SK-N-SH (cell line): ENCODE measurements at regions not wholly inside any gene's neighbourhood (a gene's known extent, or its start where the extent isn't known, plus 50 kb on each side); places are given as distances from the start of the nearest gene placed in this dataset.

ENCODE experiments used
- CTCF ChIA-PET: fragments of 300-600, 350-600 bp; formaldehyde crosslinking; extraction: SDS; loops from one replicate; lab custom pipeline; 2021; lab: Yijun Ruan, JAX
- POLR2A ChIA-PET: fragments of 350-600 bp; sonication (Branson Sonifier 250); formaldehyde crosslinking; extraction: SDS; loops from one replicate; lab custom pipeline; 2020; ENCODE audit warnings: antibody characterized with exemption, inconsistent platforms; lab: Yijun Ruan, JAX
- DNase-seq: peaks from one replicate; pipeline ENCODE4 v3.0.0; 2012
- H2AFZ ChIP-seq: fragments of 200-600 bp; sonication (generic); 2 replicates; pipeline ENCODE4 v1.8.1; 2016; ENCODE audit warnings: antibody characterized with exemption, mild to moderate bottlenecking, low read depth
- H3F3A ChIP-seq: fragments of 200-600 bp; sonication (generic); replicated peaks from 2 replicates; pipeline ENCODE3; 2016; ENCODE audit warnings: antibody characterized with exemption, mild to moderate bottlenecking; ENCODE audit not compliant: insufficient read depth
- H3K27ac ChIP-seq, 2 experiments: fragments of 200-500 bp in 1 of 2; fragments of 200-600 bp in 1 of 2; sonication (Bioruptor generic) in 1 of 2; sonication (generic), shearing (Covaris generic) in 1 of 2; 2 replicates each; pipeline versions ENCODE4 v1.5.1 to v1.6.1; 2014 to 2016; ENCODE audit warnings: low read depth in 2 of 2, inconsistent platforms in 1 of 2, low read length in 1 of 2, mild to moderate bottlenecking in 1 of 2, mixed read lengths in 1 of 2
- H3K27me3 ChIP-seq: fragments of 200-600 bp; sonication (generic), shearing (Covaris generic); 2 replicates; pipeline ENCODE4 v1.6.1; 2016; ENCODE audit warnings: mixed run types; ENCODE audit not compliant: insufficient read depth
- H3K36me3 ChIP-seq, 2 experiments: fragments of 200-500 bp in 1 of 2; fragments of 200-600 bp in 1 of 2; sonication (Bioruptor generic) in 1 of 2; sonication (generic) in 1 of 2; replicated peaks in 1 of 2; 2 replicates each; pipeline versions ENCODE3 to v1.5.1; 2014 to 2016; ENCODE audit warnings: low read length in 1 of 2, mild to moderate bottlenecking in 1 of 2; ENCODE audit not compliant: insufficient read depth in 2 of 2, control insufficient read depth in 1 of 2
- H3K4me1 ChIP-seq, 2 experiments: fragments of 200-500 bp in 1 of 2; fragments of 200-600 bp in 1 of 2; sonication (Bioruptor generic) in 1 of 2; sonication (generic), shearing (Covaris generic) in 1 of 2; 2 replicates each; pipeline versions ENCODE4 v1.5.1 to v1.6.1; 2014 to 2016; ENCODE audit warnings: low read depth in 1 of 2, low read length in 1 of 2, mixed run types in 1 of 2; ENCODE audit not compliant: insufficient read depth in 2 of 2, control insufficient read depth in 1 of 2
- H3K4me2 ChIP-seq: fragments of 200-600 bp; sonication (generic), shearing (Covaris generic); 2 replicates; pipeline ENCODE4 v1.6.1; 2017; ENCODE audit warnings: mixed run types
- H3K4me3 ChIP-seq, 2 experiments: fragments of 200-500 bp in 1 of 2; fragments of 200-600 bp in 1 of 2; sonication (Bioruptor generic) in 1 of 2; sonication (generic), shearing (Covaris generic) in 1 of 2; 2 replicates each; pipeline versions ENCODE4 v1.5.1 to v1.8.1; 2014 to 2016; ENCODE audit warnings: low read depth in 2 of 2, inconsistent platforms in 1 of 2, low read length in 1 of 2, mild to moderate bottlenecking in 1 of 2, mixed read lengths in 1 of 2, moderate library complexity in 1 of 2
- H3K79me2 ChIP-seq: fragments of 200-600 bp; sonication (generic); 2 replicates; pipeline ENCODE4 v1.8.1; 2017; ENCODE audit warnings: mild to moderate bottlenecking; ENCODE audit not compliant: insufficient read depth
- H3K9ac ChIP-seq: fragments of 200-600 bp; sonication (generic); 2 replicates; pipeline ENCODE4 v1.6.1; 2017; ENCODE audit warnings: mixed run types
- H3K9me2 ChIP-seq: fragments of 200-600 bp; sonication (generic); 2 replicates; pipeline ENCODE4 v1.6.1; 2017; ENCODE audit warnings: mixed run types
- H3K9me3 ChIP-seq: fragments of 200-600 bp; sonication (generic); 2 replicates; pipeline ENCODE4 v1.6.1; 2017; ENCODE audit warnings: mixed run types, mild to moderate bottlenecking, moderate library complexity
- H4K20me1 ChIP-seq: fragments of 200-600 bp; sonication (generic); 2 replicates; pipeline ENCODE4 v1.6.1; 2017; ENCODE audit warnings: mild to moderate bottlenecking, mixed run types; ENCODE audit not compliant: insufficient read depth
- CHD2 ChIP-seq: fragments of 150-350 bp; IDR thresholded peaks from 2 replicates; pipeline ENCODE4 v1.6.1; 2018; ENCODE audit warnings: low read length; ENCODE audit not compliant: partially characterized antibody
- ELF1 ChIP-seq: IDR thresholded peaks from 2 replicates; pipeline ENCODE4 v1.4.0; 2012
- EP300 ChIP-seq, 2 experiments: IDR thresholded peaks; 2 replicates each; pipeline versions ENCODE4 v1.4.0 to v1.6.1; 2012; ENCODE audit warnings: borderline replicate concordance in 1 of 2, low read depth in 1 of 2, low read length in 1 of 2
- EZH2phosphoT487 ChIP-seq: fragments of 200-600 bp; sonication (generic); IDR thresholded peaks from 2 replicates; pipeline ENCODE4 v1.6.1; 2017; ENCODE audit warnings: low read depth, mixed run types, mild to moderate bottlenecking, antibody characterized with exemption, moderate library complexity, borderline replicate concordance
- FOSL2 ChIP-seq: IDR thresholded peaks from 2 replicates; pipeline ENCODE4 v1.4.0; 2012; ENCODE audit warnings: low read depth, mild to moderate bottlenecking, moderate library complexity, borderline replicate concordance
- FOXM1 ChIP-seq: IDR thresholded peaks from 2 replicates; pipeline ENCODE4 v1.4.0; 2012; ENCODE audit warnings: low read depth, mild to moderate bottlenecking
- JUND ChIP-seq: IDR thresholded peaks from 2 replicates; pipeline ENCODE4 v1.4.0; 2012
- MEF2A ChIP-seq: IDR thresholded peaks from 2 replicates; pipeline ENCODE4 v1.4.0; 2012; ENCODE audit warnings: low read depth, borderline replicate concordance
- MXI1 ChIP-seq: IDR thresholded peaks from 2 replicates; pipeline ENCODE4 v1.6.1; 2012; ENCODE audit warnings: mild to moderate bottlenecking, low read depth, low read length, improper control_type of control experiment
- NFIC ChIP-seq: IDR thresholded peaks from 2 replicates; pipeline ENCODE4 v1.4.0; 2012; ENCODE audit warnings: borderline replicate concordance
- NRF1 ChIP-seq: IDR thresholded peaks from 2 replicates; pipeline ENCODE4 v1.6.1; 2012; ENCODE audit warnings: low read depth, mild to moderate bottlenecking, low read length
- RAD21 ChIP-seq: IDR thresholded peaks from 2 replicates; pipeline ENCODE4 v1.6.1; 2012; ENCODE audit warnings: mild to moderate bottlenecking, low read length
- RXRA ChIP-seq: IDR thresholded peaks from 2 replicates; pipeline ENCODE4 v1.4.0; 2012; ENCODE audit warnings: low read depth, mild to moderate bottlenecking, borderline replicate concordance
- SIN3A ChIP-seq: IDR thresholded peaks from 2 replicates; pipeline ENCODE4 v1.6.1; 2012; ENCODE audit warnings: low read depth, mild to moderate bottlenecking, low read length, moderate library complexity, borderline replicate concordance
- TAF1 ChIP-seq: IDR thresholded peaks from 2 replicates; pipeline ENCODE4 v1.6.1; 2012; ENCODE audit warnings: low read depth, mild to moderate bottlenecking, low read length, moderate library complexity, borderline replicate concordance
- TEAD4 ChIP-seq: IDR thresholded peaks from 2 replicates; pipeline ENCODE4 v1.4.0; 2012; ENCODE audit warnings: mild to moderate bottlenecking, borderline replicate concordance; ENCODE audit not compliant: insufficient read depth
- YY1 ChIP-seq: IDR thresholded peaks from 2 replicates; pipeline ENCODE4 v1.4.0; 2012; ENCODE audit warnings: low read depth, mild to moderate bottlenecking
- WGBS: methylation state at CpG from one replicate; pipeline ENCODE4 v1.1.6; 2017; ENCODE audit warnings: low lambda C conversion rate; 5-methylcytosine and 5-hydroxymethylcytosine counted together
- TF ChIP-seq, protein P1 (sequence below): IDR thresholded peaks from 2 replicates; pipeline ENCODE4; 2012
- TF ChIP-seq, protein P2 (sequence below): IDR thresholded peaks from 2 replicates; pipeline ENCODE4 v1.4.0; 2012; ENCODE audit warnings: low read depth
- TF ChIP-seq, protein P3 (sequence below): IDR thresholded peaks from 2 replicates; pipeline ENCODE4 v1.6.1; 2012; ENCODE audit warnings: mild to moderate bottlenecking, low read depth, low read length, moderate library complexity

DNA sequence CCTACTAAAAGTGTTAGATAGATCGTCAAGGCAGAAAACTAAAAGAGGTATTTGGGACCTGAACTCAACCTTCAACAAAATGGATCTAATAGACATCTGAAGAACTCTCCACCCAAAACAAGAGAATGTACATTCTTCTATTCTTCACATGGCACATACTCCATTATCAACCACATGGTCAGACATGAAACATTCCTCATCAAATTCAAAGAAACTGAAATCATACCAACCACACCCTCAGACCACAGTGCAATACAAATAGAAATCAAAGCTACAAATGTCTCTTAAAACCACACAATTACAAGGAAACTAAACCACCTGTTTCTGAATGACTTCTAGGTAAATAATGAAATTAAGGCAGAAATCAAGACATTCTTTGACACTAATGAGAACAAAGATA is 984.1 kb upstream of the GBE1 start:
- Histone ChIP-seq H3K9ac (no peak overlapping the region), H4K20me1 (no peaks in the 10 kb centered on the region), H3K9me2 (no peaks in the 10 kb centered on the region), H3K4me2 (no peak overlapping the region), H3K4me1 (no peaks in the 10 kb centered on the region), H3K4me3 (no peak overlapping the region), H3K27me3 (no peaks in the 10 kb centered on the region), H3F3A (no peaks in the 10 kb centered on the region), H2AFZ (no peak overlapping the region), H3K9me3 (no peaks in the 10 kb centered on the region; the same call in 1 of the 2 replicates), H3K27ac (no peak overlapping the region), H3K36me3 (no peaks in the 10 kb centered on the region), H3K79me2 (no peaks in the 10 kb centered on the region)
- DNase-seq: no peak
- WGBS: 0% methylated on average over 1 of the region's 1 CpG
- TF ChIP-seq EP300 (IDR thresholded peaks at IDR 0.05; ENCODE audit: borderline replicate concordance in 1 of 2, low read depth in 1 of 2, low read length in 1 of 2) (no peak), MXI1 (no peak), FOXM1 (no peak), TEAD4 (no peak), TAF1 (no peak), JUND (no peak), MEF2A (no peak), FOSL2 (no peak), RXRA (no peak), ELF1 (no peak), CHD2 (no peak), NRF1 (no peak), NFIC (no peak), YY1 (no peak), SIN3A (no peak), RAD21 (no peak), EZH2phosphoT487 (no peak)
- TF ChIP-seq, protein P1, sequence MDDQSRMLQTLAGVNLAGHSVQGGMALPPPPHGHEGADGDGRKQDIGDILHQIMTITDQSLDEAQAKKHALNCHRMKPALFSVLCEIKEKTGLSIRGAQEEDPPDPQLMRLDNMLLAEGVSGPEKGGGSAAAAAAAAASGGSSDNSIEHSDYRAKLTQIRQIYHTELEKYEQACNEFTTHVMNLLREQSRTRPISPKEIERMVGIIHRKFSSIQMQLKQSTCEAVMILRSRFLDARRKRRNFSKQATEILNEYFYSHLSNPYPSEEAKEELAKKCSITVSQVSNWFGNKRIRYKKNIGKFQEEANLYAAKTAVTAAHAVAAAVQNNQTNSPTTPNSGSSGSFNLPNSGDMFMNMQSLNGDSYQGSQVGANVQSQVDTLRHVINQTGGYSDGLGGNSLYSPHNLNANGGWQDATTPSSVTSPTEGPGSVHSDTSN: no peak
- TF ChIP-seq, protein P2, sequence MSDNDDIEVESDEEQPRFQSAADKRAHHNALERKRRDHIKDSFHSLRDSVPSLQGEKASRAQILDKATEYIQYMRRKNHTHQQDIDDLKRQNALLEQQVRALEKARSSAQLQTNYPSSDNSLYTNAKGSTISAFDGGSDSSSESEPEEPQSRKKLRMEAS: no peak
- TF ChIP-seq, protein P3, sequence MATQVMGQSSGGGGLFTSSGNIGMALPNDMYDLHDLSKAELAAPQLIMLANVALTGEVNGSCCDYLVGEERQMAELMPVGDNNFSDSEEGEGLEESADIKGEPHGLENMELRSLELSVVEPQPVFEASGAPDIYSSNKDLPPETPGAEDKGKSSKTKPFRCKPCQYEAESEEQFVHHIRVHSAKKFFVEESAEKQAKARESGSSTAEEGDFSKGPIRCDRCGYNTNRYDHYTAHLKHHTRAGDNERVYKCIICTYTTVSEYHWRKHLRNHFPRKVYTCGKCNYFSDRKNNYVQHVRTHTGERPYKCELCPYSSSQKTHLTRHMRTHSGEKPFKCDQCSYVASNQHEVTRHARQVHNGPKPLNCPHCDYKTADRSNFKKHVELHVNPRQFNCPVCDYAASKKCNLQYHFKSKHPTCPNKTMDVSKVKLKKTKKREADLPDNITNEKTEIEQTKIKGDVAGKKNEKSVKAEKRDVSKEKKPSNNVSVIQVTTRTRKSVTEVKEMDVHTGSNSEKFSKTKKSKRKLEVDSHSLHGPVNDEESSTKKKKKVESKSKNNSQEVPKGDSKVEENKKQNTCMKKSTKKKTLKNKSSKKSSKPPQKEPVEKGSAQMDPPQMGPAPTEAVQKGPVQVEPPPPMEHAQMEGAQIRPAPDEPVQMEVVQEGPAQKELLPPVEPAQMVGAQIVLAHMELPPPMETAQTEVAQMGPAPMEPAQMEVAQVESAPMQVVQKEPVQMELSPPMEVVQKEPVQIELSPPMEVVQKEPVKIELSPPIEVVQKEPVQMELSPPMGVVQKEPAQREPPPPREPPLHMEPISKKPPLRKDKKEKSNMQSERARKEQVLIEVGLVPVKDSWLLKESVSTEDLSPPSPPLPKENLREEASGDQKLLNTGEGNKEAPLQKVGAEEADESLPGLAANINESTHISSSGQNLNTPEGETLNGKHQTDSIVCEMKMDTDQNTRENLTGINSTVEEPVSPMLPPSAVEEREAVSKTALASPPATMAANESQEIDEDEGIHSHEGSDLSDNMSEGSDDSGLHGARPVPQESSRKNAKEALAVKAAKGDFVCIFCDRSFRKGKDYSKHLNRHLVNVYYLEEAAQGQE: no peak
- CTCF ChIA-PET: no interaction called here
- POLR2A ChIA-PET: no interaction called here
